DMS114 treated with DMSO at 0.1 percent for 48 hours (cell line): ENCODE measurements at regions not wholly inside any gene's neighbourhood (a gene's known extent, or its start where the extent isn't known, plus 50 kb on each side); places are given as distances from the start of the nearest gene placed in this dataset.
"Not testable (repeated sequence)": the region's sequence is repeated elsewhere in the genome, so short reads cannot be mapped to it uniquely, and the experiment has no call there.

Experiments used
- DNase-seq: peaks from one replicate; lab custom pipeline; 2025; ENCODE audit not compliant: unreplicated experiment; lab: John Stamatoyannopoulos, UW

DNA sequence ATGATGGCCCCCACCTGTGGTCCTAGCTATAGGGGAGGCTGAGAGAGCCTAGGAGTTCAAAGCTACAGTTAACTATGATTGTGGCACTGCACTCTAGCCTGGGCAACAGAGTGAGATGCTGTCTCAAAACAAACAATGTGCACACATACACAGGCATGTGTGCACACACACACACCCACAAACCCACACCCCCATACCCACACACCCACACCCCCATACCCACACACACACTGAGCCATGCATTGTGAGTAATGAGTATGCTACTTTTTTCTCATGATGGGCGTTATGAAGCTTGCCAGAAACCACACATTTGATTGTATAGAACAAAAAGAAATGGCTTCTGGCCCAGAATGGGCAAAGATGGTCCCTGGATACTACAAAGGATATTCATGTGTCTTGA is 691.1 kb downstream of the SLC4A3 start:
- DNase-seq, result no peak

DNA sequence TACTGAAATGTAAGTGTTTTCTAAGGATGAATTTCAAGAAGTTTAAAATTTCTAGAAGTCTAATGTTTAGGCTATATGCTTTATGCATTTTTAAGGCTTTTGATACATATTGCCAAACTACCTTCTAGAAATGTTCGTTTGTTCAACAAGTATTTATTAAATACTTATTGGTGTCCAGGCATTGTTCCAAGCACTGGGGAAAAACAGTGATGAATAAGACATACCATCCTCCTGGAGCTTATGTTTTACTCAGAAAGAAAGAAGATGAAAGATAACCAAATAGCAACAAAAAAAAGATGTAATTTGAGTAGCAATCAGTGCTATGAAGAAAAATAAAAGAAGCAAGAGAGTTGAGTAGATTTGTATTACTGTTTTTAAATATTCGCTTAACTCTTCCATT is 692.9 kb downstream of the SLC4A3 start:
- no peak for DNase-seq

DNA sequence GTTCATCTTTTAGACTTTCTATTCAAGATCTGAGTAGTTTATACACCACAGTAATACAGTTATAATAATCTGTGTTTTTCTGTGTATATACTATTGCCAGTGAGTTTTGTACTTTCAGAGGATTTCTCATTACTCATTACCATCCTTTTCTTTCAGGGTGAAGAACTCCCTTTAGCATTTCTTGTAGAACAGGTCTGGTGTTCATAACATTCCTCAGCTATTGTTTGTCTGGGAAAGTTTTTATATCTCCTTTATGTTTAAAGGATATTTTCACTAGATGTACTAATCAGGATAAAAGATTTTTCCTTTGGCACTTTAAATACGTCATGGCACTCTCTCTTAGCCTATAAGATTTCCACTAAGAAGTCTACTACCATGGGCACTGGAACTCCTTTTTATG is 705.5 kb downstream of the SLC4A3 start:
- no peak for DNase-seq

DNA sequence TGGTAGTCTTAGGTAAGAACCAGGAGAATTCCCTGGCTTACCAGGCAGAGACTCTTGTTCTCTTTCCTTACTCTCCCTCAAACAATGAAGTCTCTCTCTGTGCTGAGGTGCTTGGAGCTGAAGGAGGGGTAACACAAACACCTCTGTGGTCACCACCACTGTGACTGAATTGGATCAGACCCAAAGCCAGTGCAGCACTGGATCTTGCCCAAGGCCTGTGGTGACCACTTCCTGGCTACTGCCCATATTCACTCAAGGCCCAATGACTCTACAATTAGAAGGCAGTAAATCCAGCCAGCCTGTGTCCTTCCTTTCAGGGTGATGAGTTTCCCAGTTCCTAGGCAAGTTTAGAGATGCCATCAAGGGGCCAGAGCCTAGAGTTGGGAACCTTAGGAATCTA is 706.8 kb downstream of the SLC4A3 start:
- DNase-seq, result no peak

DNA sequence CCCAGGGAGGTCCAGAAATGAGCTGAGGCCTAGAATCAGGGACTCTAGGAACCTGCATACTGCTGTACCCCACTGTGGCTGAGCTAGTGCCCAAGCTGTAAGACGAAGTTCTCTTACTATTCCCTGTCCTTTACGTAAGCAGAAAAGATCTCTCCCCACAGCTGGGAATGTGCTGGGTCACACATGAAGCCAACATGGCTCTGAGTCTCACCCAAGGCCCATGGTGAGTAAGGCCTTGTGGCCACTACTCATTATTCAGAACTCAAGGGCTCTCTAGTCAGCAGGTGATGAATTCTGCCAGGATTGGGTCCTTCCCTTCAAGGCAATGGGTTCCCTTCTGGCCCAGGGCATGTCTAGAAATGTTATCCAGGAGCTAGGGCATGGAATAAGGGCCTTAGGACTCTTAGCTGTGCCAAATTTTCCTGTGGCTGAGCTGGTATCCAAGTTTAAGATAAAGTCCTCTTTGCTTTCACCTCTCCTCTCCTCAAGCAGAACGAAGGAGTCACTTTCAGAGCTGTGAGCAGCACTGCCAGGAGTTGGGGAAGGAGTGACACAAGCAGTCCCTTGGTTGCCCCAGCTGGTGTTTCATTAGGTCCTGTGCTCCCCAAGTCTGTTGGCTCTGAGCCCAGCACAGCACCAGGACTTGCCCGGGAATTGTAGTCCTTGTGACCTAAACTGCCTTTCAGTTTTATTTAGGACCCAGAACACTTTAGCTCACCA is 707.6 kb downstream of the SLC4A3 start:
- DNase-seq, result no peak

DNA sequence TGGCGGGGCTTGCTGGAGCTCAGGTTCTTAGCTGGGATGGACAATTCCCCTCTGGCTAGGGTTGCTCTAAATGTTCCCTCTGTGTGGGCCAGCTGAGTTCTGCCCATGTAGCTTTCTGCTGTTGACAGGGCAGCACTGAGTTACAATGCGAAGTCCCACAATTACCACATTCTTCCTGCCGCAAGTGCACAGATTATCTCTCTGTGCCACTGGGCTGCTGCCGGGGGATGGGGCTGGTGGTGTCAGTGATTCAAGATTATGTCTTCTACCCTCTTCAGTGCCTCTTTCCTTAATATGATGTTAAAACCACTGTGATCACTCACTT is 708.1 kb downstream of the SLC4A3 start:
- no peak for DNase-seq

DNA sequence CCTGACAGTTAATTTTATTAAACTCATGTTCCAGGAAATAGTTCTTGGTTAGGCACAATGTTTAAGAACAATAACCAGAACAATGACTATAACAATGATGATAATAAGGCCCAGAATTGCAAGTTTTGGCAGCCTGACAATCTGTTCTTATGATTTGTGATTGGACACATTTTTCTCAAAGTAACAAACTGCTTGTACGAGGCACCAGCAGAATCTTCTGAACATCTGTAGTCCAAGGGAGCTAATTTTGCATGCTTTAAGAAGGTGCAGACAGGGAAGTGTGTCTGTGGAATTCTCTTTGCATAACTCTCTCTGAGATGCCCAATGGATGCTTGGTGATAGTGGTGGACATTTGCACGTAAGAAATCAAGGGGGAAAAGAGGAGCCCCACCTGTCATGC is 709.3 kb downstream of the SLC4A3 start:
- DNase-seq, result no peak

DNA sequence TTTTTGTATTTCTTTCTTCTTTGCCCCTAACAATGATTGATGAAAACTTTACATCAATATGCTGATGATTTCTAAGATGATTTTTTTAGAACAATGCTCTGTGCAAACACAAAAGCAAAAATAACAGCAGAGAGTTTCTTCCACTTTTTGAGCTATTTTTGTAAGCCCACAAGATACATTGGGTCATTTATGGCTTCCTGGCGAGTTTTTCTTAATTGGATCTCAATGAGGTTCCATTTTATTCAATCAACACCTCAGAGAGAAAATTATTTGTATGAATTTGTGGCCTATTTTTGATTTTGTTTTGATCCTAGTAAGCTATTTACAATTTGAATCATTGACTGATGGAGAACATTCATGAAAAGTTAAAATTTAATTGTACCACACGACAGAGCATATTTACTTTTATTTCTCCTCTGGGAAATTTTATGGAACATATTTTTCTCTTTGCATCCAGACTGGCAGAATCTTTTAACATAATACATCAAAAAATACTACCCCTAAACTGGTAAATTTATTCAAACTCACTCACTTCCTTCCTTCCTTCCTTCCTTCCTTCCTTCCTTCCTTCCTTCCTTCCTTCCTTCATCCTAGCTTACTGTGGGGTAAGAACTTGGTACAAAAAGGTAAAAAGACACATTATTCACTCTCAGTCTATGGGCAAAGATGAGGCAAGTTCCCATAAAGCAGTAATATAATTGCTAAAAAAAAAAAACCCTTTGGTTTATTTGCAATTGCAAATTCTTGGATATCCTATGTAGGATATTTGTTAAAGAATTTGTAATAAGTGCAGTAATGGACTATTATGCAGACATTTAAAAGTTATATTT is 710.4 kb downstream of the SLC4A3 start:
- no peak for DNase-seq

DNA sequence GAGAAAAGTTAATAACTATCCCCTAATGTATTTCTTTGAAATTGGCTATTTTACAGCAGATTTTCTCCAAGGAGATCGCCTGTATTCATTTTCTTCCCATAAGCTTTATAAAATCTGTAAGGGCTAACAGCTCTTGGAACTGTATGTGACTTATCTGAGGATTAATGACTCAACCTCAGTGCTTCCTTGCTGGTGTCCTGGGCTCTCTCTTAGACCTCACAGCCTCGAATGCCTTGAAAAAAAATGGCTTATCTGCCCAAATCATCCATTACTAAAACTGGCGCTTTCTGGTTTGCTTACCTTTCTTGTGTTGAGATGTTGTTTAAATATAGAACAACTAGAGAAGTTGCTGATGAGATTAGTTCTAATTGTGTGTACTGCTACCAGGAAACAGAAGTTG is 713.6 kb downstream of the SLC4A3 start:
- no peak for DNase-seq

DNA sequence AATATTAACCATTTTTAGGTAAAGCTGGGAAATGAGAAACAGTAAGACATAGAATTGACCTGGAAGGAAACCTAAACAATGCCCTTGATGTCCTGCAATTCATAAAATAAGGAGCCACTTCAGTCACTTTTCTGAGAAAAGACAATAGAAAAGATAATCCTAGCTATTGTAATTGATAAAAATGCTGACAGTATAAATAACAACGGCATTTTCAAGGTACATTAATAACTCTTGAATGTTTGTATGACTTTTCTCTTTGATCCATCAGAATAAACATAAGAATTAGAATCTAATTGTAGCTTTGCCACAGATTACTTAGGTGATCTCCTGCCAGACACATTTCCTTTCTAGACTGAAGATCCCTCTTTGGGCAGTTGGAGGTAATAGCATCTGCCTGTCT is 719.5 kb downstream of the SLC4A3 start:
- DNase-seq, result no peak

DNA sequence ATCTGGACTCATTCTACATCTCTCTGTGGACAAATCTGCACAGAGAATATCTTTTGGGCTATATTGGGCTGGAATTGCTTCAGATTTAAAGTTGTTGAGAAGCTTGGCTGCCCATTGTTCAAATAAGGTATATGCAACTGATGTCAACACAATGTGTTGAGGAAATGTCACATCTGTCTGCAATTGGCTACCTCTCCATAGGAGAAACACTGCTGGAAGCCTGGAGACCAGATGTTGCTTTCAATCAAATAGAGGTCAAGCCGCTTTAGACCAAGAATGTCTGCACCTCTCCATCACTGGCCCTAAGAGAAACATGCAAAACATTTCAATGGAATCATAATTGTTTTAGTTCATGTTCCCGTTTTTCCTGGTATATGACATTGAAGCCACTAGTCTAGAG is 720.2 kb downstream of the SLC4A3 start:
- no peak for DNase-seq

DNA sequence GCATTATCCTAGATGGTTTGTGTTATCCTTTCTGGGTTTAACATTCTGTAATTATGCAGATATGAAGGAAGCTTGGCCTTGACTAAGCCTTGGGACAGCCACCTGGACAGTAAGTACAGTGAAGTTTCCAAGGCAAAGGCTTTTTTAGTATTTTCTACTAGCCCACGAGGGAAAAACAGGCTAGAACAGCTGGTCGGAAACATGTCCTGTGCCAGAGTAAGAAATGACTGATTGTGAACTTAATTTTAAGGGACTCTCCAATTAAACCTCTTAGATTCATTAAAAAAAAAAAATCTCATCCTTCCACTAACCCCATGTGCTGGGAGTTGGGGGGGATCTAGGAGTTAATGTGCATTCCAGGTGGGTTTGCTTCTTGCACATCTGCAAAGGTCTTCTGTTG is 720.8 kb downstream of the SLC4A3 start:
- DNase-seq, result no peak

DNA sequence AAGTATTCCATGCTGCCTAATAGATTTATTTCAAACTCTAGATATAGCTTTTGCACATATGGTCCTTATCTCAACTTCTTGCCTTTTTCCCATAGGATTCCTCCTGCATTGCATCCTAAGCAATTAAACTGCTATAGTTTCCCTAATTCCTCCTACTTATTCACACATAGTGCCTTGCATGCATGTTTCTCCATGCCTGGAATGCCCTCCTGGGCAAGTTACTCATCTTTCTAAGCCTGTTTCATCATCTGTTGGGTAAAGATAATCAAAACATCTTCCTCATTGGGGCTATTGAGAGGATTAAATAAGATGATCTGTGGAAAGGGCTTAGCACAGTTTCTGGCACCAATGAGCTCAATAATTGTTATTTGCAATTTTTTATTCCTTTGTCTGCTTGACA is 726.5 kb downstream of the SLC4A3 start:
- no peak for DNase-seq

DNA sequence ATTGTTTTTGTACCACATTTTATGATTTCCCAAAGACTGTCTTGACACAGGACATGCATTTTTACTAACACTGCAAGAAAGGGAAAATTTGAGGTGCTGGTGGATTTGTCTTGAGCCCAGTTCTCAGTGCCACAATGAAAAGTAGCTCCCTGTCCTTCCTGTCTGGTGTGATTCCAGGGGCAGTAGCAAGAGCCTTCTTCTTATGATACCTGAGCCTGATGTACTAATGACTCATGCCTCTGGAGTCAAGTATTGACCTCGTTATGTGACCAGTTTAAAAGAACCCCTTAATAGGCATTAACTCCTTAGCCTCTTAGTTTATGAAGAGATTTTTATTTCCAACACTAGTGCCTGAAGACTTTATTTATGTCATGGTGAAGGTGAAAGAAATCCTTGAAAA is 728.6 kb downstream of the SLC4A3 start:
- DNase-seq, result no peak

DNA sequence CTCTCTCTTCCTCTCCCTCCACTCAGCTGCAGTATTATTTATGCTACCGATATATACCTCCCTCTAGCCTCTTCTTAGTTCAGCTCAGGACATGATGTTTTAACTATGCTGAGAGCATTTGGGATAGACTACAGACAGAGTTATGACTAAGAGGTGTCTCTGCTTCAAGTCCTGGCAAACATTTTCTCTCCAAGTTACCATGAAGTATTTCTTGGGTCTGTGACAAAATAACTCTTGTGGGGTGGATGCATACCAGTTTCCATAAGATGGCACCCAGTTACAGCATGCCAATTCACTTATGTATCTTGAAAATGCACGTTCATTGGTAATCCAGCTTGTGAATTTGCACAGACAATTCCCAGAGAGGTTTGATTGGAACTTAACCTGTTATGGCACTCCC is 737.6 kb downstream of the SLC4A3 start:
- DNase-seq, result no peak

DNA sequence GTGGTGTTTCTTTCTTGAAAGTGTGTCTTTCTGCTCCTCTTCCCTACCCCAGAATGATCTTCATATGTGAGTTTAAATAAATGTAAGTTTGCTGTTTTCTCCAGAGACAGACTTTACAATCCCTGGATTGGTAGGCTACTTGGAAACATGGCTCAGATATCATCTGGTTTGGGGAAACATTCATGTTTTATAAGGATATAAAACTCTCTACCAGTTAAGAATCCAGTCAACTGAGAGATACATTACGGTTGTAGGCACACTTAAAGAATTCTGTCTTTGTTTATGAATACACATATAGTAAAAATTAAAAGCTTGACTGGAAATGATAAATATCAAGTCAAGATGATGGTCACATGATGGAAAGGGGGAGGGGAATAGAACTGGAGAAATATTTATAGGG is 739.3 kb downstream of the SLC4A3 start:
- no peak for DNase-seq

DNA sequence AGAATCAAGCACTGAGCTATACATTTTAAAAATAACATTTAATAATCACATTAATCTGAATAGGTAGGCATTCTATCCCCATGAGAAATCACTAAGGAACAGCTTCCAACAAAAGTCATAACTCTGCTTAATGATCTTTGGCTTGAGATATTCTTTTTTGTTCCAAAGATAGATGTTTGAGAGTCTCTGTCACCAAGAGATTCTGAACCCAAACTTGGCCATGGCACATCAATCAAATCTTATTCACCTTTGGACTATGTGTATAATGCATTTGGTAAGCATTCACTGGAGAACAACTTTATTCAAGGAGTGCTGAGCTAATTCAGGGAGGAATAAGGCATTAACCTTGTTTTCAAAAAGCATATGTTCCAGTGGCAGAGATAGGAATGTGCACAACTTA is 743.3 kb downstream of the SLC4A3 start:
- no peak for DNase-seq

DNA sequence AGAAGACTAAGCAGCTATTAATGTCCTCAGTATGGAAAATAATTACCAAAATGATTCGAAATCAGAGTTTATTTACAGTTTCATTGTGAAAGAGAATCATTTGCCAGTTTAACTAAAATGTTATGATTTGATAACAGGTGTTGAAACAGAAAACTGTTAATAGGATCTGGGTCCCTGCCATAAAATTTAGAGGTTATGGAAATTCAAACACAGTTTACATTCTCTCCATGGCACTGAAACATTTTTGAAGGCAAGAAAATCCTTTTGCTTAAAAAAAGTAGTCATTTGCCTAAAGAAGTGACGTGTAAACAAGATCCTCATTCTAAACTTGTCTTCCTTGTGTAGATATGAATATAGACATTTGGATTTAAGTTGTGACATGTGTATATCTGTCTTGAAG is 743.8 kb downstream of the SLC4A3 start:
- no peak for DNase-seq

DNA sequence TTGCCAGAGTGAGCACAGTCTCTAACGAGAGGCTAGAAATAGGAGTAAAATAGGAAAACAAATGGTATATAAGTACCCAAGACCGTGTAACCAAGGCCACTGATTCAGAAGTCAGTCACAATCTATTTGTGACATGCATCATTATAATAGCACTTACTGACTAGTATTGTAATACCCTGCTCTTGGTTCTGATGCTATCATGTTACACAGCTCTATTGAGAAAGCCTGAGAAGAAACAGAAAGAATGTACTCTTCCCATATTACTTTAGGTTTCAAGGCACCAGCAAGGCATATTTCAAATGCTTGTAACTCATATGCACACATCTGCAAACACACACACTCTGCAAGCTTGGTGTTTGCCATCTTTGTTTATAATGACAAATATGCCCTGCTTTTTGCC is 746.4 kb downstream of the SLC4A3 start:
- no peak for DNase-seq

DNA sequence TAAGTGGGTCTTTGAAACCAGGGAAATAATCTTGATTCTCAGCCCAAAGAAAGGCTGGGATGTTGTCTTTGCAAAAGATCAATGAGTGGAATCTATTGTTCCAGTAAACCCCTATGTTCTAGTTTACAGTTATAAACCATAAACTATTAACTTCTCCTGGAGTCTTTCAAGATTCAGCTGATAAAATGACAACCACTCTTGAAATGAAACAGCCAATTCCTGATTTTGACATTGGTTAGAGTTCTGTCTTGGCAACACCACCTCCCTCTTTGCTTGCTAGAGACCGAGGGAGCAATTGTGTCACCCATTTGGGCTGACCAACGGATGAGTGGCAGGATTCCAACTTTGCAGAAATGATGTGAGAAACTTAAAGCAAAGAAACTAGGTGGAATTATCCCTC is 746.9 kb downstream of the SLC4A3 start:
- no peak for DNase-seq

DNA sequence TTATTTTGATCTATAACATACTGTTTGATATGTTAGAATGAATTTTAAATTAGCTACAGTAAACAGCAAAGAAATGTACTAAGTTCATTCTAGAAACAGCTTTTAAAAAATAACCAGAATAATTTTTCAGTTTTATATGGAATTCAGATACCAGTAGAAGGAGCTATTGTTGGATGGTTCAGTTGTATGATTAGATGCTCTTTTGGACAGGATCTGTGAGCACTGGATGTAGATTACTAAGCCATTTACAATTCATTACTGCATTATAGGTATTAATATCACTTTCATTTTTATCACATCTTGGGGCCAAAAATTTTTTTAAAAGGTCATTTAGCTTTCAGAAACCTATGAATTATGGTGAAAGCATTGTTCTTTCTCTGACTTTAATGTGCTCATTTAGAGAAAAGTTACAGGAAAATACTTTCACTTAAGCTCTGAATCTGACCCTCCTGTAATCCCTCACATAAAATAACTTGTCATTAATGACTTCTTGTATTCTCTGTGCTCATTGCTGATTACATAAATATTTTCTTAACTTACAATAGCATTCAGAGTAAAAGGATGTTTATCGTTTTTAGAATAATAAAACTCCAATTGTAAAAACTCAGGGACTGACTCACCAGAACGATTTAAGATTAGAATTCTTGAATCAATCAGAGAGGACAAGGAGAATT is 750.2 kb downstream of the SLC4A3 start:
- no peak for DNase-seq

DNA sequence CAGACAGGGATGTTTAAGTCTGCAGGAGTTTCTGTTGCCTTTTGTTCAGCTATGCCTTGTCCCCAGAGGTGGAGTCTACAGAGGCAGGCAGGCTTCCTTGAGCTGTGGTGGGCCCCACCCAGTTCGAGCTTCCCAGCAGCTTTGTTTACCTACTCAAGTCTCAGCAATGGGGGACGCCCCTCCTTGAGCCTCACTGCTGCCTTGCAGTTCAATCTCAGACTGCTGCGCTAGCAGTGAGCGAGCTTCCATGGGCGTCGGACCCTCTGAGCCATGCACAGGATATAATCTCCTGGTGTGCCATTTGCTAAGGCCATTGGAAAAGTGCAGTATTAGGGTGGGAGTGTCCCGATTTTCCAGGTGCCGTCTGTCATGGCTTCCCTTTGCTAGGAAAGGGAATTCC is 760.3 kb downstream of the SLC4A3 start:
- not testable (repeated sequence) for DNase-seq
